ENCODE measurements at regions not wholly inside any gene's neighbourhood (a gene's known extent, or its start where the extent isn't known, plus 50 kb on each side); places are given as distances from the start of the nearest gene placed in this dataset.

GRCh38 chr11:27861706-27862430 is 161.6 kb upstream of the BDNF start (continued):
- TF ChIP-seq, protein P1, sequence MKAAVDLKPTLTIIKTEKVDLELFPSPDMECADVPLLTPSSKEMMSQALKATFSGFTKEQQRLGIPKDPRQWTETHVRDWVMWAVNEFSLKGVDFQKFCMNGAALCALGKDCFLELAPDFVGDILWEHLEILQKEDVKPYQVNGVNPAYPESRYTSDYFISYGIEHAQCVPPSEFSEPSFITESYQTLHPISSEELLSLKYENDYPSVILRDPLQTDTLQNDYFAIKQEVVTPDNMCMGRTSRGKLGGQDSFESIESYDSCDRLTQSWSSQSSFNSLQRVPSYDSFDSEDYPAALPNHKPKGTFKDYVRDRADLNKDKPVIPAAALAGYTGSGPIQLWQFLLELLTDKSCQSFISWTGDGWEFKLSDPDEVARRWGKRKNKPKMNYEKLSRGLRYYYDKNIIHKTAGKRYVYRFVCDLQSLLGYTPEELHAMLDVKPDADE (IDR thresholded peaks at IDR 0.05): no peak
- TF ChIP-seq STAT1 (IDR thresholded peaks at IDR 0.05; ENCODE audit: unreplicated experiment) (no peak), EZH2phosphoT487 (IDR thresholded peaks at IDR 0.05; ENCODE audit: unreplicated experiment) (no peak)

- Histone ChIP-seq H4K20me1 (replicated peaks; ENCODE audit: insufficient read depth) (no peaks in the 10 kb centered on the region), H3K36me3 (ENCODE audit: insufficient read depth) (no peaks in the 10 kb centered on the region), H3K4me2 (no peak overlapping the region), H3K79me2 (replicated peaks; ENCODE audit: insufficient read depth) (no peaks in the 10 kb centered on the region), H3F3A (replicated peaks; ENCODE audit: low read depth) (no peaks in the 10 kb centered on the region), H3K4me1 (ENCODE audit: insufficient read depth) (no peaks in the 10 kb centered on the region), H3K9me2 (ENCODE audit: insufficient read depth) (peaks cover 4% of the 10 kb centered on the region; the same call in 1 of the 2 replicates), H3K4me3 (no peak overlapping the region), H3K27me3 (ENCODE audit: insufficient read depth) (no peaks in the 10 kb centered on the region), H2AFZ (no peak overlapping the region), H3K27ac (ENCODE audit: low read depth) (no peak overlapping the region)
- H3K27me3 Mint-ChIP-seq (ENCODE audit: insufficient read depth, low read depth, poor library complexity): peaks cover 2% of the 10 kb centered on the region
- ATAC-seq (no peak), DNase-seq (ENCODE audit: low spot score) (no peak)
- H3K4me1 Mint-ChIP-seq: peaks cover 2% of the 10 kb centered on the region; the same call in 1 of the 3 replicates
- H3K36me3 Mint-ChIP-seq (ENCODE audit: low read depth): no peaks in the 10 kb centered on the region
- no peak overlapping the region for H3K27ac Mint-ChIP-seq
- no peaks in the 10 kb centered on the region; the same call in 2 of the 3 replicates for H3K9me3 Mint-ChIP-seq
- H3K4me3 Mint-ChIP-seq: no peak overlapping the region
- TF ChIP-seq ZNF331 (CRISPR knock-in tag; IDR thresholded peaks at IDR 0.05; ENCODE audit: low read depth) (no peak), NANOG (IDR thresholded peaks at IDR 0.05; ENCODE audit: borderline replicate concordance) (no peak), JUNB (IDR thresholded peaks at IDR 0.05; ENCODE audit: unreplicated experiment) (no peak), EZH2phosphoT487 (IDR thresholded peaks at IDR 0.05; ENCODE audit: unreplicated experiment) (no peak), CREB1 (CRISPR knock-in tag; IDR thresholded peaks at IDR 0.05; ENCODE audit: low read depth) (no peak), STAT1 (IDR thresholded peaks at IDR 0.05; ENCODE audit: unreplicated experiment) (no peak), POLR2AphosphoS5 (IDR thresholded peaks at IDR 0.05; ENCODE audit: low read depth) (no peak), ZNF114 (CRISPR knock-in tag; IDR thresholded peaks at IDR 0.05) (no peak), EZH2 (IDR thresholded peaks at IDR 0.05; ENCODE audit: low read depth, unreplicated experiment) (no peak)
- TF ChIP-seq, protein P2, sequence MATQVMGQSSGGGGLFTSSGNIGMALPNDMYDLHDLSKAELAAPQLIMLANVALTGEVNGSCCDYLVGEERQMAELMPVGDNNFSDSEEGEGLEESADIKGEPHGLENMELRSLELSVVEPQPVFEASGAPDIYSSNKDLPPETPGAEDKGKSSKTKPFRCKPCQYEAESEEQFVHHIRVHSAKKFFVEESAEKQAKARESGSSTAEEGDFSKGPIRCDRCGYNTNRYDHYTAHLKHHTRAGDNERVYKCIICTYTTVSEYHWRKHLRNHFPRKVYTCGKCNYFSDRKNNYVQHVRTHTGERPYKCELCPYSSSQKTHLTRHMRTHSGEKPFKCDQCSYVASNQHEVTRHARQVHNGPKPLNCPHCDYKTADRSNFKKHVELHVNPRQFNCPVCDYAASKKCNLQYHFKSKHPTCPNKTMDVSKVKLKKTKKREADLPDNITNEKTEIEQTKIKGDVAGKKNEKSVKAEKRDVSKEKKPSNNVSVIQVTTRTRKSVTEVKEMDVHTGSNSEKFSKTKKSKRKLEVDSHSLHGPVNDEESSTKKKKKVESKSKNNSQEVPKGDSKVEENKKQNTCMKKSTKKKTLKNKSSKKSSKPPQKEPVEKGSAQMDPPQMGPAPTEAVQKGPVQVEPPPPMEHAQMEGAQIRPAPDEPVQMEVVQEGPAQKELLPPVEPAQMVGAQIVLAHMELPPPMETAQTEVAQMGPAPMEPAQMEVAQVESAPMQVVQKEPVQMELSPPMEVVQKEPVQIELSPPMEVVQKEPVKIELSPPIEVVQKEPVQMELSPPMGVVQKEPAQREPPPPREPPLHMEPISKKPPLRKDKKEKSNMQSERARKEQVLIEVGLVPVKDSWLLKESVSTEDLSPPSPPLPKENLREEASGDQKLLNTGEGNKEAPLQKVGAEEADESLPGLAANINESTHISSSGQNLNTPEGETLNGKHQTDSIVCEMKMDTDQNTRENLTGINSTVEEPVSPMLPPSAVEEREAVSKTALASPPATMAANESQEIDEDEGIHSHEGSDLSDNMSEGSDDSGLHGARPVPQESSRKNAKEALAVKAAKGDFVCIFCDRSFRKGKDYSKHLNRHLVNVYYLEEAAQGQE (IDR thresholded peaks at IDR 0.05; ENCODE audit: unreplicated experiment): no peak
- TF ChIP-seq, protein P1 (IDR thresholded peaks at IDR 0.05): no peak
- TF ChIP-seq, protein P3, sequence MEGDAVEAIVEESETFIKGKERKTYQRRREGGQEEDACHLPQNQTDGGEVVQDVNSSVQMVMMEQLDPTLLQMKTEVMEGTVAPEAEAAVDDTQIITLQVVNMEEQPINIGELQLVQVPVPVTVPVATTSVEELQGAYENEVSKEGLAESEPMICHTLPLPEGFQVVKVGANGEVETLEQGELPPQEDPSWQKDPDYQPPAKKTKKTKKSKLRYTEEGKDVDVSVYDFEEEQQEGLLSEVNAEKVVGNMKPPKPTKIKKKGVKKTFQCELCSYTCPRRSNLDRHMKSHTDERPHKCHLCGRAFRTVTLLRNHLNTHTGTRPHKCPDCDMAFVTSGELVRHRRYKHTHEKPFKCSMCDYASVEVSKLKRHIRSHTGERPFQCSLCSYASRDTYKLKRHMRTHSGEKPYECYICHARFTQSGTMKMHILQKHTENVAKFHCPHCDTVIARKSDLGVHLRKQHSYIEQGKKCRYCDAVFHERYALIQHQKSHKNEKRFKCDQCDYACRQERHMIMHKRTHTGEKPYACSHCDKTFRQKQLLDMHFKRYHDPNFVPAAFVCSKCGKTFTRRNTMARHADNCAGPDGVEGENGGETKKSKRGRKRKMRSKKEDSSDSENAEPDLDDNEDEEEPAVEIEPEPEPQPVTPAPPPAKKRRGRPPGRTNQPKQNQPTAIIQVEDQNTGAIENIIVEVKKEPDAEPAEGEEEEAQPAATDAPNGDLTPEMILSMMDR (conservative IDR thresholded peaks at IDR 0.05; ENCODE audit: low read depth in 2 of 2): no peak
Measured at GRCh38 chr11:27860811-27861210, 160.6 kb upstream of the BDNF start.
